ENCODE measurements at regions not wholly inside any gene's neighbourhood (a gene's known extent, or its start where the extent isn't known, plus 50 kb on each side); places are given as distances from the start of the nearest gene placed in this dataset.
"Not testable (repeated sequence)": the region's sequence is repeated elsewhere in the genome, so short reads cannot be mapped to it uniquely, and the experiment has no call there.

DNA sequence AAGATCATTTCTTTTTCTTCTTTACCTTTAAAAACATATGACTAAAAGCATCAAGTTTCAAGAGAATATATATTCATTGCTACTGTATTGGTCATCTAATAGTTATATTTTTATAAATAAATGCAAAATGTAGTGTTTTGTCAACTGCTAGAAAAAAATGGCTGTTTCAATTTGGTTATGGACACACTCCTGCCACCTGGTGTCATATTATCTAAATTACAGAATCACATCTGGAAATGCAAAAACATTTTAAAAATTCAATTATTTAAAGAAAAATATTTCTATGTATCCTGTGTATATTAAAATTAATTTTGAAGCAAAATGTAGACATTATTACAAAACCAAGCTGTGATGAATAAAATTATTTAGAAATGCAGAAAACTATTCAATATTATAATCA lies 329.4 kb upstream of the PCDH18 start:
- TF ChIP-seq, protein P1, sequence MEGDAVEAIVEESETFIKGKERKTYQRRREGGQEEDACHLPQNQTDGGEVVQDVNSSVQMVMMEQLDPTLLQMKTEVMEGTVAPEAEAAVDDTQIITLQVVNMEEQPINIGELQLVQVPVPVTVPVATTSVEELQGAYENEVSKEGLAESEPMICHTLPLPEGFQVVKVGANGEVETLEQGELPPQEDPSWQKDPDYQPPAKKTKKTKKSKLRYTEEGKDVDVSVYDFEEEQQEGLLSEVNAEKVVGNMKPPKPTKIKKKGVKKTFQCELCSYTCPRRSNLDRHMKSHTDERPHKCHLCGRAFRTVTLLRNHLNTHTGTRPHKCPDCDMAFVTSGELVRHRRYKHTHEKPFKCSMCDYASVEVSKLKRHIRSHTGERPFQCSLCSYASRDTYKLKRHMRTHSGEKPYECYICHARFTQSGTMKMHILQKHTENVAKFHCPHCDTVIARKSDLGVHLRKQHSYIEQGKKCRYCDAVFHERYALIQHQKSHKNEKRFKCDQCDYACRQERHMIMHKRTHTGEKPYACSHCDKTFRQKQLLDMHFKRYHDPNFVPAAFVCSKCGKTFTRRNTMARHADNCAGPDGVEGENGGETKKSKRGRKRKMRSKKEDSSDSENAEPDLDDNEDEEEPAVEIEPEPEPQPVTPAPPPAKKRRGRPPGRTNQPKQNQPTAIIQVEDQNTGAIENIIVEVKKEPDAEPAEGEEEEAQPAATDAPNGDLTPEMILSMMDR (IDR thresholded peaks at IDR 0.05; ENCODE audit: insufficient read depth, low read depth, low read length): peak; percentile 44
- DNase-seq (ENCODE audit: low read depth): peak; percentile 45
- H3K4me3 ChIP-seq (ENCODE audit: low read depth, low read length): no peak overlapping the region

DNA sequence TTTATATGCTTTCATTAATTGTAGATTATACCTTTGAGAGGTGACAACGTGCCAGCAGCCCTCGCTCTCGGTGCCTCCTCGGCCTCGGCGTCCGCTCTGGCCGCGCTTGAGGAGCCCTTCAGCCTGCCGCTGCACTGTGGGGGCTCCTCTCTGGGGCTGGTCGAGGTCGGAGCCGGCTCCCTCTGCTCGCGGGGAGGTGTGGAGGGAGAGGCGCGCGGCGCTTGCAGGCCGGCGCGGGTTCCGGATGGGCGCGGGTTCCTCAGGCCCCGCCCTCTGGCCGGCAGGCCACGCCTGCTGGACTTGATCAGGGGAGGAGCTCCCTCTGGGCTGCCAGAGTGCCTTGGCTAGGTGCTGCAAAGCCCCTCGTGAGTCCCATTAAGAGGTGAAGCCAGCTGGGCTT lies 321.1 kb upstream of the PCDH18 start:
- DNase-seq (ENCODE audit: low read depth): no peak
- TF ChIP-seq, protein P1 (IDR thresholded peaks at IDR 0.05; ENCODE audit: insufficient read depth, low read depth, low read length): no peak

DNA sequence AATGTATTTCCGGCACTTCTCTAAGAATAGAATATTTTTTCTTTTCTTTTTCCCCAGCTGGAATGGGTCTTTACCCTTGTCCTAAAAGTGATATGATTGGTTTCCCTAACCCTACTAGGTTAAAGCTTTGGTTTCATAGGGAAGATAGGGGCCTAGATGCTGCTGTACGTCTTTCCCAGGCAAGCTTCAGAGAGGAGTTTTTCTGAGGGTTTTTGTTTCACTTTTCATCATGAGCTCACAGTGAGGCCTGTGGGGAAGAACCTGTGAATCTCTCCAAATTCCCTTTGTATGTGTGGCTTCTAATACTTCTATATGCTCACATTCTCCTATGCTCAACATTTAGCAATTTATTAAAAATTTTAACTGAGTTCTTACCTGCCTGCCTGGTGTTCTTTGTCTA lies 320.0 kb upstream of the PCDH18 start:
- TF ChIP-seq, protein P1 (IDR thresholded peaks at IDR 0.05; ENCODE audit: insufficient read depth, low read depth, low read length): no peak
- no peak for DNase-seq (ENCODE audit: low read depth)
- H3K4me3 ChIP-seq (ENCODE audit: low read depth, low read length): no peak overlapping the region

More for the DNA sequence above, 321.1 kb upstream of the PCDH18 start:
- H3K4me3 ChIP-seq (ENCODE audit: low read depth, low read length): no peak overlapping the region

DNA sequence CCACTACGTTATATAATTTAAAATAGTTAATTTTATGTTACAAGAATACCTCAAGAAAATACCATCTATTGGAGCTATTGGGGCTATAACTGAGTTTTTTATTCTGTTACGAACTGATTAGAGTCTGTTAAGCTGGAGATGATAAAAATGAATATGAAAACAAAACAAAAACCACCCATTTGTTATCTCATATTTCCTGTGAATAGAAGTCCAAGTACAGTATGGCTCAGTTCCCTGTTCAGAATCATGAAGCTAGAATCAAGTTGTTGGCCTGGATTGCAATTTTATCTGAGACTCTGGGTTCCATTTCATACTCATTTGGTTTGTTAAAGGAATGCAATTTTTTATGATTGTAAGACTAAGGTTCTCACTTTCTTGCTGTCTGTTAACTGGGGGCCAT lies 319.1 kb upstream of the PCDH18 start:
- no peak overlapping the region for H3K4me3 ChIP-seq (ENCODE audit: low read depth, low read length)
- TF ChIP-seq, protein P1 (IDR thresholded peaks at IDR 0.05; ENCODE audit: insufficient read depth, low read depth, low read length): no peak
- no peak for DNase-seq (ENCODE audit: low read depth)

DNA sequence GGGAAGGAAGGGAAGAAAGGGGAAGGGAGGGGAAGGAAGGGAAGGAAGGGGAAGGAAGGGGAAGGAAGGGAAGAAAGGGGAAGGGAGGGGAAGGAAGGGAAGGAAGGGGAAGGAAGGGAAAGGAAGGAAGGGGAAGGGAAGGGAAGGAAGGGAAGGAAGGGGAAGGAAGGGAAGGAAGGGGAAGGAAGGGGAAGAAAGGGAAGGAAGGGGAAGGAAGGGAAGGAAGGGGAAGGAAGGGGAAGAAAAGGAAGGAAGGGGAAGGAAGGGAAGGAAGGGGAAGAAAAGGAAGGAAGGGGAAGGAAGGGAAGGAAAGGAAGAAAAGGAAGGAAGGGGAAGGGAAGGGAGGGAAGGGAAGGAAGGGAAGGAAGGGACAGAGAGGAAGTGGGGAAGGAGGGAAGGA lies 295.7 kb upstream of the PCDH18 start:
- DNase-seq (ENCODE audit: low read depth); H3K4me3 ChIP-seq (ENCODE audit: low read depth, low read length): not testable (repeated sequence)

DNA sequence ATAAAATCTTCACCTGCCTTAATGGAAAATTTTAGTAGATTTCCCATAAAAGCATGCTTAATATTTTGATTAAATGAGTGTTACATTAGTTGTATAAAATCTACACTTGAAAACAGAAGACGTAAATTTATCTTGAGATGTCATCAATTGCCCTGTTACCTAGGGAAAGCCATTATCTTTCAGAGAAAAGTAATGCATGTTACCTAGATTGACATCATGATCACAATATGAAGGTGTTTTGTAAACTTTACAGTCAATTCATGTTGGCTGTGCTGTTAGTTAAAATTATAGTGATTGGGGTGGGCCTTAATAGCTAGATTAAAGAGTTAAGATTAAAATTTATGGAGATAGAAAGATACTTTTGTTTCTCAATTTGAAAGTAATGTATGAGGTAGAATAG lies 293.2 kb upstream of the PCDH18 start:
- TF ChIP-seq, protein P1 (IDR thresholded peaks at IDR 0.05; ENCODE audit: insufficient read depth, low read depth, low read length): no peak
- DNase-seq (ENCODE audit: low read depth): no peak
- no peak overlapping the region for H3K4me3 ChIP-seq (ENCODE audit: low read depth, low read length)

DNA sequence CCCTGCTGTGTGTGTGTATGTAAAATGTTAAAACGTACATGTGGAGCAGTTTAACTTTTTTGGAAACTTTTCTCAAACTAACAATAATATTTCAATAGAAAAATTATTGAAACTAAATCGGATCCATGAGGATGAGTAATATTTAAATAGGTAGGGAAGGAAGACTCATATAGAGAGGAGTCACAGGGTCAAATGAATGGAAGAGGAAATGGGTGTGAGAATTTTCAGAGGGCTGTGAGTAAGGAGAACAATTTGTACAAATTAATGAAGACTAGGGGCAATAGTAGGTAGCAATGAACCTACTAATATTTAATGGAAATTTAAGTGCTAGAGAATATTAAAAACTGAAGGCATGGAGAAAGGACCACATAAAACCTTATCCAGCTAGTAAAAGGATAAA lies 290.7 kb upstream of the PCDH18 start:
- no peak for DNase-seq (ENCODE audit: low read depth)
- no peak overlapping the region for H3K4me3 ChIP-seq (ENCODE audit: low read depth, low read length)
- TF ChIP-seq, protein P1 (IDR thresholded peaks at IDR 0.05; ENCODE audit: insufficient read depth, low read depth, low read length): no peak

Measured in fibroblast of villous mesenchyme (primary cell).